Ishikawa (cell line): ENCODE measurements at regions not wholly inside any gene's neighbourhood (a gene's known extent, or its start where the extent isn't known, plus 50 kb on each side); places are given as distances from the start of the nearest gene placed in this dataset.

ENCODE experiments used
- CEBPB ChIP-seq: IDR thresholded peaks from 2 replicates; pipeline ENCODE4 v1.6.1; 2012
- CREB1 ChIP-seq: IDR thresholded peaks from 2 replicates; pipeline ENCODE4 v1.6.1; 2012; ENCODE audit warnings: low read depth
- EGR1 ChIP-seq: IDR thresholded peaks from 2 replicates; pipeline ENCODE4 v1.6.1; 2012
- EP300 ChIP-seq: IDR thresholded peaks from 2 replicates; pipeline ENCODE4 v1.6.1; 2012; ENCODE audit warnings: borderline replicate concordance
- FOXM1 ChIP-seq: IDR thresholded peaks from 2 replicates; pipeline ENCODE4 v1.6.1; 2012; ENCODE audit warnings: low read depth, borderline replicate concordance
- MAX ChIP-seq: IDR thresholded peaks from 2 replicates; pipeline ENCODE4 v1.6.1; 2012
- NFIC ChIP-seq: IDR thresholded peaks from 2 replicates; pipeline ENCODE4 v1.6.1; 2012
- RAD21 ChIP-seq: IDR thresholded peaks from 2 replicates; pipeline ENCODE4 v1.6.1; 2012; ENCODE audit warnings: low read depth
- REST ChIP-seq: IDR thresholded peaks from 2 replicates; pipeline ENCODE4 v1.6.1; 2012; ENCODE audit warnings: low read depth, mild to moderate bottlenecking
- TAF1 ChIP-seq: IDR thresholded peaks from 2 replicates; pipeline ENCODE4 v1.6.1; 2012; ENCODE audit warnings: low read depth, mild to moderate bottlenecking
- TCF12 ChIP-seq: IDR thresholded peaks from 2 replicates; pipeline ENCODE4 v1.6.1; 2012; ENCODE audit warnings: low read depth
- TEAD4 ChIP-seq: IDR thresholded peaks from 2 replicates; pipeline ENCODE4 v1.6.1; 2012
- USF1 ChIP-seq: IDR thresholded peaks from 2 replicates; pipeline ENCODE4 v1.6.1; 2012
- YY1 ChIP-seq: IDR thresholded peaks from 2 replicates; pipeline ENCODE4 v1.6.1; 2012; ENCODE audit warnings: low read depth
- ZBTB7A ChIP-seq: IDR thresholded peaks from 2 replicates; pipeline ENCODE4 v1.6.1; 2012; ENCODE audit warnings: low read depth

GRCh38 chr5:124285733-124286132, 460.7 kb downstream of the ZNF608 start:
- TF ChIP-seq EGR1 (no peak), TEAD4 (no peak), USF1 (no peak), NFIC (no peak), MAX (no peak), TAF1 (no peak), CEBPB (no peak)

- no peak for TF ChIP-seq CEBPB
- TF ChIP-seq FOXM1, result no peak
- no peak for TF ChIP-seq EGR1
Measured at GRCh38 chr5:124285071-124285470, 461.4 kb downstream of the ZNF608 start.

GRCh38 chr5:124283031-124283430, 463.4 kb downstream of the ZNF608 start:
- TF ChIP-seq EGR1, result no peak
- no peak for TF ChIP-seq EP300
- TF ChIP-seq RAD21, result no peak
- TF ChIP-seq USF1, result no peak
- no peak for TF ChIP-seq TEAD4
- TF ChIP-seq CREB1, result no peak
- TF ChIP-seq TCF12, result no peak
- no peak for TF ChIP-seq YY1
- TF ChIP-seq REST, result no peak
- TF ChIP-seq NFIC, result no peak
- TF ChIP-seq TAF1, result no peak
- no peak for TF ChIP-seq ZBTB7A
- no peak for TF ChIP-seq FOXM1
- TF ChIP-seq CEBPB, result no peak
- no peak for TF ChIP-seq MAX

- no peak for TF ChIP-seq USF1
- no peak for TF ChIP-seq EGR1
- no peak for TF ChIP-seq ZBTB7A
- TF ChIP-seq FOXM1, result no peak
- TF ChIP-seq MAX, result no peak
- no peak for TF ChIP-seq REST
- no peak for TF ChIP-seq EP300
- TF ChIP-seq CEBPB, result no peak
- no peak for TF ChIP-seq NFIC
Measured at GRCh38 chr5:124280079-124280478, 466.4 kb downstream of the ZNF608 start.

- no peak for TF ChIP-seq REST
- TF ChIP-seq USF1, result no peak
Measured at GRCh38 chr5:124279146-124279876, 467.1 kb downstream of the ZNF608 start.
